CD4-positive, alpha-beta T cell treated with Interleukin-17A for 4 hours (primary cell): ENCODE measurements at regions not wholly inside any gene's neighbourhood (a gene's known extent, or its start where the extent isn't known, plus 50 kb on each side); places are given as distances from the start of the nearest gene placed in this dataset.
"Not testable (repeated sequence)": the region's sequence is repeated elsewhere in the genome, so short reads cannot be mapped to it uniquely, and the experiment has no call there.

Experiments used
- DNase-seq: peaks from one replicate; pipeline ENCODE4 v3.0.0-alpha.2; 2020; ENCODE audit warnings: mixed read lengths

- DNase-seq, result no peak
Measured at GRCh38 chr3:103203441-103203840, 768.6 kb downstream of the ZPLD1 start.

- DNase-seq, result no peak
Measured at GRCh38 chr3:103210583-103210982, 775.8 kb downstream of the ZPLD1 start.

- DNase-seq, result no peak
Measured at GRCh38 chr3:103218146-103218545, 783.3 kb downstream of the ZPLD1 start.

GRCh38 chr3:103218793-103219192 lies 784.0 kb downstream of the ZPLD1 start:
- no peak for DNase-seq

GRCh38 chr3:103227651-103228050 lies 792.8 kb downstream of the ZPLD1 start:
- DNase-seq, result no peak

- no peak for DNase-seq
Measured at GRCh38 chr3:103247459-103247858, 812.6 kb downstream of the ZPLD1 start.

GRCh38 chr3:103254827-103255226 lies 820.0 kb downstream of the ZPLD1 start:
- not testable (repeated sequence) for DNase-seq

- no peak for DNase-seq
Measured at GRCh38 chr3:103269287-103269686, 834.5 kb downstream of the ZPLD1 start.

GRCh38 chr3:103271575-103271974 lies 836.8 kb downstream of the ZPLD1 start:
- DNase-seq, result no peak

GRCh38 chr3:103295974-103296570 lies 861.3 kb downstream of the ZPLD1 start:
- DNase-seq, result no peak

- not testable (repeated sequence) for DNase-seq
Measured at GRCh38 chr3:103297502-103297901, 862.7 kb downstream of the ZPLD1 start.

- no peak for DNase-seq
Measured at GRCh38 chr3:103306104-103306503, 871.3 kb downstream of the ZPLD1 start.

- DNase-seq, result no peak
Measured at GRCh38 chr3:103308921-103309320, 874.1 kb downstream of the ZPLD1 start.

GRCh38 chr3:103319912-103320311 lies 885.1 kb downstream of the ZPLD1 start:
- DNase-seq, result no peak

- no peak for DNase-seq
Measured at GRCh38 chr3:103337179-103337845, 902.5 kb downstream of the ZPLD1 start.

- no peak for DNase-seq
Measured at GRCh38 chr3:103341078-103341606, 906.3 kb downstream of the ZPLD1 start.

GRCh38 chr3:103342205-103342731 lies 907.5 kb downstream of the ZPLD1 start:
- DNase-seq, result no peak

- DNase-seq, result no peak
Measured at GRCh38 chr3:103349760-103350159, 914.9 kb downstream of the ZPLD1 start.

- DNase-seq, result no peak
Measured at GRCh38 chr3:103365467-103365866, 930.7 kb downstream of the ZPLD1 start.

GRCh38 chr3:103367481-103367880 lies 932.7 kb downstream of the ZPLD1 start:
- no peak for DNase-seq

- no peak for DNase-seq
Measured at GRCh38 chr3:103371411-103371810, 936.6 kb downstream of the ZPLD1 start.

GRCh38 chr3:103372031-103372430 lies 937.2 kb downstream of the ZPLD1 start:
- no peak for DNase-seq

- no peak for DNase-seq
Measured at GRCh38 chr3:103380391-103380790, 945.6 kb downstream of the ZPLD1 start.
